ENCODE measurements at regions not wholly inside any gene's neighbourhood (a gene's known extent, or its start where the extent isn't known, plus 50 kb on each side); places are given as distances from the start of the nearest gene placed in this dataset.

GRCh38 chr12:19695244-19696098 lies 256.2 kb downstream of the AEBP2 start:
- TF ChIP-seq JUND (IDR thresholded peaks at IDR 0.05) (no peak), REST (IDR thresholded peaks at IDR 0.05) (no peak), RAD21 (IDR thresholded peaks at IDR 0.05) (no peak), RXRA (IDR thresholded peaks at IDR 0.05) (no peak)
- TF ChIP-seq, protein P1, sequence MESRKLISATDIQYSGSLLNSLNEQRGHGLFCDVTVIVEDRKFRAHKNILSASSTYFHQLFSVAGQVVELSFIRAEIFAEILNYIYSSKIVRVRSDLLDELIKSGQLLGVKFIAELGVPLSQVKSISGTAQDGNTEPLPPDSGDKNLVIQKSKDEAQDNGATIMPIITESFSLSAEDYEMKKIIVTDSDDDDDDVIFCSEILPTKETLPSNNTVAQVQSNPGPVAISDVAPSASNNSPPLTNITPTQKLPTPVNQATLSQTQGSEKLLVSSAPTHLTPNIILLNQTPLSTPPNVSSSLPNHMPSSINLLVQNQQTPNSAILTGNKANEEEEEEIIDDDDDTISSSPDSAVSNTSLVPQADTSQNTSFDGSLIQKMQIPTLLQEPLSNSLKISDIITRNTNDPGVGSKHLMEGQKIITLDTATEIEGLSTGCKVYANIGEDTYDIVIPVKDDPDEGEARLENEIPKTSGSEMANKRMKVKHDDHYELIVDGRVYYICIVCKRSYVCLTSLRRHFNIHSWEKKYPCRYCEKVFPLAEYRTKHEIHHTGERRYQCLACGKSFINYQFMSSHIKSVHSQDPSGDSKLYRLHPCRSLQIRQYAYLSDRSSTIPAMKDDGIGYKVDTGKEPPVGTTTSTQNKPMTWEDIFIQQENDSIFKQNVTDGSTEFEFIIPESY (IDR thresholded peaks at IDR 0.05), result no peak
- WGBS, result 83% methylated on average over 3 of the region's 3 CpGs
- H3K9ac ChIP-seq (ENCODE audit: low read depth in 1 of 2, low read length in 2 of 2), result no peak overlapping the region
- no peaks in the 10 kb centered on the region for H3K36me3 ChIP-seq (ENCODE audit: control insufficient read depth in 4 of 4, insufficient read depth in 3 of 4, low read depth in 1 of 4, low read length in 3 of 4)
- H3K4me3 ChIP-seq (ENCODE audit: low read depth in 1 of 3, low read length in 3 of 3), result no peak overlapping the region
- H3K27me3 ChIP-seq (ENCODE audit: control insufficient read depth in 4 of 4, insufficient read depth in 4 of 4, low read length in 3 of 4), result no peaks in the 10 kb centered on the region
- no peaks in the 10 kb centered on the region for H3K4me1 ChIP-seq (ENCODE audit: control insufficient read depth in 4 of 4, insufficient read depth in 4 of 4, low read length in 3 of 4)
- no peak overlapping the region for H3K27ac ChIP-seq (ENCODE audit: low read depth in 1 of 2, low read length in 2 of 2)
- DNase-seq (ENCODE audit: low spot score), result no peak
- no peaks in the 10 kb centered on the region for H3K9me3 ChIP-seq (ENCODE audit: control insufficient read depth in 4 of 4, low read length in 3 of 4)

DNA sequence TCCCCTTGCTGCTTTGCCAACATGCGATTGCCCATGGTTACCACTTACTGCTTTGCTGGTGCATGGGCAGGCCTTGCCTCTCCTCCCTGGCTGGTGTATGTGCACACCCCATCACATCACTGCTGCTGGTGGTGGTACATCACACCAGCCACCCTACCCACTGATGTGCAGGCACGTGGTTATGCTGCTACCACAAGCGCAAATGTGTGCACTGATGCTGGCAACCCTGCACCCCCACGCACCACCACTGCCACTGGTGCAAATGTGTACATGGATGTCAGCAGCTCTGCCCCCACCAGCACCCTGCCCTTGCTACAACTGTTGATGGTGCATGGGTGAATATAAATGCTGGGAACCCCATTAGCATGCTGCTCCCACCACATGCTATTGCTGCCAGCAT lies 261.7 kb downstream of the AEBP2 start:
- Histone ChIP-seq H3K9me3 (ENCODE audit: control insufficient read depth in 4 of 4, low read length in 3 of 4) (peaks cover 0 to 8% (median 0%) of the 10 kb centered on the region in 4 donors), H3K4me1 (ENCODE audit: control insufficient read depth in 4 of 4, insufficient read depth in 4 of 4, low read length in 3 of 4) (no peaks in the 10 kb centered on the region), H3K9ac (ENCODE audit: low read depth in 1 of 2, low read length in 2 of 2) (no peak overlapping the region), H3K27ac (ENCODE audit: low read depth in 1 of 2, low read length in 2 of 2) (no peak overlapping the region), H3K27me3 (ENCODE audit: control insufficient read depth in 4 of 4, insufficient read depth in 4 of 4, low read length in 3 of 4) (no peaks in the 10 kb centered on the region), H3K36me3 (ENCODE audit: control insufficient read depth in 4 of 4, insufficient read depth in 3 of 4, low read depth in 1 of 4, low read length in 3 of 4) (no peaks in the 10 kb centered on the region), H3K4me3 (ENCODE audit: low read depth in 1 of 3, low read length in 3 of 3) (no peak overlapping the region)
- TF ChIP-seq GABPA (IDR thresholded peaks at IDR 0.05 in 1 of 2, conservative IDR thresholded peaks at IDR 0.05 in 1 of 2), result no peak
- TF ChIP-seq, protein P2, sequence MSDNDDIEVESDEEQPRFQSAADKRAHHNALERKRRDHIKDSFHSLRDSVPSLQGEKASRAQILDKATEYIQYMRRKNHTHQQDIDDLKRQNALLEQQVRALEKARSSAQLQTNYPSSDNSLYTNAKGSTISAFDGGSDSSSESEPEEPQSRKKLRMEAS (IDR thresholded peaks at IDR 0.05), result no peak
- no peak for TF ChIP-seq NR2F2 (IDR thresholded peaks at IDR 0.05)
- TF ChIP-seq HNF4A (conservative IDR thresholded peaks at IDR 0.05), result no peak
- TF ChIP-seq RXRA (IDR thresholded peaks at IDR 0.05), result no peak
- no peak for TF ChIP-seq JUND (IDR thresholded peaks at IDR 0.05)
- TF ChIP-seq RAD21 (IDR thresholded peaks at IDR 0.05), result no peak
- no peak for TF ChIP-seq ATF3 (IDR thresholded peaks at IDR 0.05)
- no peak for TF ChIP-seq FOXA1 (IDR thresholded peaks at IDR 0.05)
- no peak for TF ChIP-seq REST (IDR thresholded peaks at IDR 0.05)
- TF ChIP-seq, protein P3, sequence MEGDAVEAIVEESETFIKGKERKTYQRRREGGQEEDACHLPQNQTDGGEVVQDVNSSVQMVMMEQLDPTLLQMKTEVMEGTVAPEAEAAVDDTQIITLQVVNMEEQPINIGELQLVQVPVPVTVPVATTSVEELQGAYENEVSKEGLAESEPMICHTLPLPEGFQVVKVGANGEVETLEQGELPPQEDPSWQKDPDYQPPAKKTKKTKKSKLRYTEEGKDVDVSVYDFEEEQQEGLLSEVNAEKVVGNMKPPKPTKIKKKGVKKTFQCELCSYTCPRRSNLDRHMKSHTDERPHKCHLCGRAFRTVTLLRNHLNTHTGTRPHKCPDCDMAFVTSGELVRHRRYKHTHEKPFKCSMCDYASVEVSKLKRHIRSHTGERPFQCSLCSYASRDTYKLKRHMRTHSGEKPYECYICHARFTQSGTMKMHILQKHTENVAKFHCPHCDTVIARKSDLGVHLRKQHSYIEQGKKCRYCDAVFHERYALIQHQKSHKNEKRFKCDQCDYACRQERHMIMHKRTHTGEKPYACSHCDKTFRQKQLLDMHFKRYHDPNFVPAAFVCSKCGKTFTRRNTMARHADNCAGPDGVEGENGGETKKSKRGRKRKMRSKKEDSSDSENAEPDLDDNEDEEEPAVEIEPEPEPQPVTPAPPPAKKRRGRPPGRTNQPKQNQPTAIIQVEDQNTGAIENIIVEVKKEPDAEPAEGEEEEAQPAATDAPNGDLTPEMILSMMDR (IDR thresholded peaks at IDR 0.05; ENCODE audit: low read depth, low read length, missing input control), result no peak
- TF ChIP-seq HNF4G (IDR thresholded peaks at IDR 0.05), result no peak
- no peak for TF ChIP-seq TAF1 (conservative IDR thresholded peaks at IDR 0.05)
- TF ChIP-seq EGR1 (IDR thresholded peaks at IDR 0.05; ENCODE audit: low read depth in 2 of 2), result no peak
- TF ChIP-seq YY1 (IDR thresholded peaks at IDR 0.05), result no peak
- TF ChIP-seq, protein P1 (IDR thresholded peaks at IDR 0.05), result no peak
- DNase-seq (ENCODE audit: low spot score), result no peak
- WGBS, result 91% methylated on average over 4 of the region's 4 CpGs
